Fibroblast of skin of scalp (primary cell): ENCODE measurements at regions not wholly inside any gene's neighbourhood (a gene's known extent, or its start where the extent isn't known, plus 50 kb on each side); places are given as distances from the start of the nearest gene placed in this dataset.

Experiments
- DNase-seq: peaks from one replicate; pipeline ENCODE4 v3.0.0-alpha.2; 2013

- DNase-seq = no peak
Observed at GRCh38 chr14:54094765-54095164, 138.1 kb upstream of the BMP4 start.

- DNase-seq = no peak
Observed at GRCh38 chr14:54098536-54098935, 141.9 kb upstream of the BMP4 start.

DNA sequence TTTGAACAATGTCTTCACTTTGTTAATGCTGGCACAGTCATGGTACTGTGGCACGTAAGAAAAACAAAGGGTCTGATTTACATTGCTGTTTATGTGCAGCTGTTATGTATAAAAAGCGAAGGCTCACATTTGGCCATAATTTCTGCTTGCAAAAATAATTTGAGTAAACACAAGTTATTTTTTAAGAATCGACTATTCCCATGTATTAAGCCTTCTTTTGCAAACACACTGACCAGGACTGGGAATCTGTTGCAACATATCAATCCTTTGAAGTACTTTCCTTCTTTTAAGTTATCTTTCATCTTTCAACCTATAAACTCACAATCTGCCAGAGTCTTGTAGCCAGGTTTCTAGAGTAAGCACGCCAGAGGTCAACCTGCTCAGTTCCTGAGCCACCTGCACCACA, 145.4 kb upstream of the BMP4 start:
- no peak for DNase-seq

GRCh38 chr14:54102530-54102929, 145.9 kb upstream of the BMP4 start:
- no peak for DNase-seq

- no peak for DNase-seq
Observed at GRCh38 chr14:54104601-54105145, 148.0 kb upstream of the BMP4 start.

DNA sequence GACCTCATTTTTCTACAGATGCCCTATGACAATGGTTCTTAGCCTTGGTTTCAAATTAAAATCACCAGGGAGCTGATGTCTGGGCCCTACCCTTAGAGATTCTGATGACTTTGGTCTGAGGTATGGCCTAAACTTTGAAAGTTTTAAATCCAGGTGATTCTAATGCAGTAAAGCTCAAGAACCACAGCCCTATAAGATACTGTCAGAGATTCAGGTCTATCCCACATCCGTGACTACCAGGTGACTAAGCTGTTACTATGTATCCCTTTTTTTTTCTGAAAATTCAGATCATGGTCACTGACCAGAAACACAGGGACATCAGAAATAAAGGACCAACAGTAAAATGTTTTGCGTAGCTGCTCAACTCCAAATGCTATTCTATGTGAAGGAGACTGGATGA, 148.8 kb upstream of the BMP4 start:
- DNase-seq = no peak

DNA sequence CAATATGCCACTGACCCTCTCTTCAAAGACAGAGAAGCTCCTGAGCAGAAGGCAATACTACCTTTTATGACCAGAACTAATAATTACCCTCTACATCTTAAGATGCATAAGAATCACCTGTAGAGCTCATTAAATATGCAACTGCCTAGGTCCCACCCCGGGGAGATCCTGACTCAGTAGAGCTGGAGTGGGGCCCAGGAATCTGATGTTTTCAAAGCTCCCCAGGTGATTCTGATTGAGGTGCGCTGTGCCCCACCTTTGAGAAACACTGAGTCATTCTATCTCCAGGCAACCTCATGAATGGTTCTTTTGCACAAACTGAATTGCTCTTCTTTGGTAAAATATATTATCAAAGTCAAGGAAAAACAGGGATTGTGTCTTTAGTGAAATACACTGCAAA, 149.3 kb upstream of the BMP4 start:
- DNase-seq = no peak

GRCh38 chr14:54106661-54107377, 150.2 kb upstream of the BMP4 start:
- peak; percentile 52 for DNase-seq

DNA sequence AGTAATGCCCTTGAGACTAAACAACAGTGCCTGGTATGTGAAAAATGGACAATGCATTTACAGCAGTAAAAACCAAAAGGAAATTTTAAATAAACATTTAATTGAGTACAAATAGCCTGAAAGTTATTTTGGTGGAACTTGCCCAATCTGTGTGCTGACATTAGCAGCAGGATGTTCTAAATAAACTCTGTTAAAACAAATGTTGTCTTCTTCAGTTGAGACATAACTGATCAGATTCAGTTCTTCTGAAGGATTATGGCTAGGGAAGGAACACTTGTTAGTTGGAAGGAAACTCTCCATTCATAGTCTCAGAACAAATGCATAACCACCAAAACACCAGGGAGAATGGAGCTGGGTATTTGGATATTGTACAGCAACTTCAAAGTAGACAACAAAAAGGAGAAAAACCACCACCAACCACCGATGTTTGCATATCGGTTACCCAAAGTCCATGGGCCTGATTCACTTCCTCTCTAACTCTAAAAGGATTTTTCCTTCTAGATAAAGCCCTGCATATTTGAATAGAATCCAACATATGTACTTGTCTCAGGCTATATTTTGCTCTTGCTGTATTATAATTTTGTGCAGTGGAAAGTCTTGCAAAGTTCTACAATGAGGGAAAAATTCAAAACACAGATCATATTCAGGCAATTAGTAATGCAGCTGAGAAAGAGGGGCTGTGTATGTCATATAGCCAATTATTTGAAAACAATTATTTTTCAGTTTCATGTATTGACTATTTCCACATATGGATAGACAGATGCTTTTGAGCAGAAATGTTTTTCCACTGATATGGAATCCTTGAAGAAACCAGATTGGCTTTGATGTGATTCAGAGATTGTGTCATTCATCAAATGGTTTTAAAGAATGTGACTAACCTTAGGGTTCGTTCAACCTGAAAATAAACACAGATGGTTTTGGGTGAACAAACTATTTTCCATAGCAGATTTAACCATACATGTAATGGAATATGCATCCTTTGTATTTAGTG, 152.2 kb upstream of the BMP4 start:
- DNase-seq = peak; percentile 77

- no peak for DNase-seq
Observed at GRCh38 chr14:54109521-54110120, 153.0 kb upstream of the BMP4 start.

- DNase-seq = no peak
Observed at GRCh38 chr14:54114941-54115340, 158.3 kb upstream of the BMP4 start.

DNA sequence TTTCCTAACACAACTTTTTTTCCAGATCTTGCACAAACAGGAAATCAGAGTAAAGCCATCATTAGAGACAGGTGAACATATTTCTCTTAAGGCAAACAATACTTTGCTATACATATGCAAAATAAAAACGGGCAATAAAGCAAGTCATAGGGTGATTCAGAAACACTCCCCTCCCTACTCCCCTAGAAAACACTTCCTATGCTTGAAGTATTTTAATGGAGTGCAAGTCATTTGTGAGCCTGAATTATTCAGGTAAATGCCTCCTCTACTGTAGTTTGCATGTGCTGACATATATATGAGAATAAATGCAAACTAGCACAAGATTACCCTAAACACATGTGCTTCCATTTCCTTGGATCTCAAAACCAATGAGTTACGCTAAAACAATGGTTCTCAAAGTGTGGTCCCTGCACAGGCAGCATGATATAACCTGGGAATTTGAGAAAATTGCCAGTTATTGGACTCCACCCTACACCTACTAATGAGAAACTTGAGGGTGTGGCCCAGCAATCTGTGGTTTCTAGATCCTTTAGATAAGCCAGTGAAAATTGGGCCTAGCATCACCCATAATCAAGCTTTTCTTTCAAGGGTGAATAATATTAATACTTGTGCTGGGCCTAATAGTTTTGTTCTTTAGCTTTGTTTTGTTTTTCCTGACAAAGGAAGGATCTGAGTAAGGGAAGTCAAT, 159.7 kb upstream of the BMP4 start:
- no peak for DNase-seq

DNA sequence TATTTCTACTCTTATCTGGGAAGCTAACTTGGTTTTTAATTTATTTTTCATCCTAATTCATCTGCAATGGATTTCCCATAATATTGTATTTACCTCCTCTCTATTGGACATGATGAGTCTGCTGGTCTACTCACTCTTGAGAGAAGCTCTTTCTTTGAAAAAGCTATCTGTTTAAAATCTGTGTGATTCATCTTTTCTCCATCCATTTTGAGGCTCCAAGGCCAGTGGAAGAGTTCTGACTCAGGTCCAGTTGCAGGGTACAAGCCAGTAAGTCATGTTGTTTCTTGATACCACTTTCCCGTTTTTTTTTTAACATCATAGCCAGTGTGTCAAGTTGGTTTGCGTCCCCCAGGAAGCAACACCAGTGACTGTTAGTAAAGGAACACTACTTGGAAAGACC, 160.3 kb upstream of the BMP4 start:
- no peak for DNase-seq

GRCh38 chr14:54117396-54117795, 160.8 kb upstream of the BMP4 start:
- DNase-seq = no peak

DNA sequence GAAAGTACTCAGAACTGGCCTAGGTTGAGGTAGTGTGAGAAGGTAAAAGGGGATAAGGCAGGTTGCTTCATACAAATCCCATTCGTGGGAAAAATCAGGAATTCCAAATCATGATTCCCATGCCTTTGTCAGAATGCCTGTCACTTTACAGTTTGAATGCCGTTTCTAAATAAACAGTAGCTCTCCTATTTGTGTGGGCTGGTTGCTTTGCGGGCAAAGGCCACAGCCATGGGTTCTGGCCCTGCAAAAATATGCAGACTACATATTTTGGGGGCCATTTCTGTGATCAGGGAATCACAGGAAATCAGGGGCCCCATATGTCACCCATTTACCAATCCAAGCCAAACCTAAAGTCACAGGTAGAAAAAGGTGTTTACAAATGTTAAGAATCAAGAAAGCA, 161.3 kb upstream of the BMP4 start:
- no peak for DNase-seq

GRCh38 chr14:54120260-54120659, 163.6 kb upstream of the BMP4 start:
- DNase-seq = no peak

DNA sequence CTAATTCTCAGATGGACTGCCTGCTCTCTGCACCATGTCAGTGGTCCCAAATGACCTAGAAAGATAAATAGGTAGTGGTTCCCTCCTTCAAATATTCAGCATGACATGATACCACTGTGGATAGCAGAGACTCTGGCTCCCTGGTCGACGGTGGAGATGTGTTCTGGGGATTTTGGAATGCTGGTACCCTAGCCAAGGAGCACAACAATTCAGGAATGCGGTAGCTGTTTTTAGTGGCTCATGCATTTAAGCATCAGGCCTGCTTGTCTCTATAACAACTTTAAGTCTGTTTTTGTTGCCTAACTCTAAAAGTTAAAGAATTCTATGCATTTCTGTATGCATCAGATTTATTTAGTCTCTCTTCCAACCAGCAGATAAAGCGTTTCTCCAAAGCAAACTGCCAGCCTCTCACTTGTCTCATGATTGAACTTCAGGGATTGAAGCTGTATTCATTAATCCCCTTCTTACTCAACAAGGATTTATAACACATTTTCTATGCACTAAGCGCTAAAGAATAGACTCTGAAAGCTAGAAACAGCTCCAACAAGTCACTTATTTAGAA, 164.9 kb upstream of the BMP4 start:
- DNase-seq = peak; percentile 71

DNA sequence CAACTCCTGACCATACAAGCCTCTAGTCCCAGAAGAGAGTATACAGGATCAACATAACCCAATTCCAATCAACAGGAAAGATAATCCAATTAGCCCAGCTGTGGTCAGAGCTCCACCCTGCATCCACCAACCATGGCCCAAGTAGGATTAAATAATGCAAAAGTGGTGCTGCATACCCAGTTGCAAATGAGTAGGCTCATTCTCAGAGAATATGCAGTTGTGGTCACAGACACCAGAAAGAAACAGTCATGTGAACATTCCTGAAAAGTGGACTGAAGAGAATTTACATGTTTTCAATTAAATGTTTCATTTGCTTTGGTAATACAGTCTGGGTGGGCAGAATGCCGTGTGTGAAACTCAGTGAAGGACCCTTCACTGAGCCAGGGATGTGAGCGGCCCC, 167.2 kb upstream of the BMP4 start:
- peak; percentile 50 for DNase-seq

- no peak for DNase-seq
Observed at GRCh38 chr14:54125109-54125508, 168.5 kb upstream of the BMP4 start.

DNA sequence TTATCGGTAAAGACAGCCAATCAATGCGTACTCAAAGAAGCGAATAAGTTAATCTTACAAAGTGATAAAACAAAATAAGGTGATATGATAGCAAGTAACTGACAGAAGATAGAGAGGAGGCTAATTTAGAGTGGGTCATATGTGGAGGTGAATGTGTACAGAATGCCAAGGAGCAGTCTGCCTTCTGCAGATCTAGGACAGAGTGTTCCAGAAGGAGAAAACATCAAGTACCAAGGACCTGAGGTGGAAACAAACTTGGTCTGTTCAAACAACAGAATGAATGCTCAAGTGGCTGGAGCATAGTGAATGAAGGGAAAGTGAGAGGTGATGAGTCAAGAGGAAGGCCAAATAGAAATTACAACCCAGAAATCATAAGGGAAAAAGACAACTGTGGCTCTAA, 170.3 kb upstream of the BMP4 start:
- DNase-seq = no peak

DNA sequence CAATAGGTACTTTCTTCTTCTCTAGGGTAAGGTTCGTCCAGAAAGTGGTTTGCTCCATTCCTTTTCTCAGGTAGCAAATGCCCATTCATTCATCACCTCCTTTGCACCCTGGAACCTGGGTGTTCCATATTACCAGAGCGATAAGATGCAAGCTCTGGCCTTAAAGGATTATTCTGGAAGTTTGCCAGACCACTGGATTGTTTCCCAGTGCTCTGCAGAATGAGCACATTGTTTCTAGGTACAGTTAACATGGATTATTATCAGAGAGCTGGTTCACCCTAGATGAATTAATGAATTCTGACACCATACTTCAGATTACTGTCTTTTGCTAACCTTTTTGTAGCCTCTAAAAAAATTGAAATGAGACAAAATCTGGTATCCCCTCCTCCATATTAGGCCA, 170.9 kb upstream of the BMP4 start:
- peak; percentile 27 for DNase-seq
